ENCODE measurements at regions not wholly inside any gene's neighbourhood (a gene's known extent, or its start where the extent isn't known, plus 50 kb on each side); places are given as distances from the start of the nearest gene placed in this dataset.
A peak's percentile ranks its signal among the peaks of the same experiment; 100 is the strongest.

DNA sequence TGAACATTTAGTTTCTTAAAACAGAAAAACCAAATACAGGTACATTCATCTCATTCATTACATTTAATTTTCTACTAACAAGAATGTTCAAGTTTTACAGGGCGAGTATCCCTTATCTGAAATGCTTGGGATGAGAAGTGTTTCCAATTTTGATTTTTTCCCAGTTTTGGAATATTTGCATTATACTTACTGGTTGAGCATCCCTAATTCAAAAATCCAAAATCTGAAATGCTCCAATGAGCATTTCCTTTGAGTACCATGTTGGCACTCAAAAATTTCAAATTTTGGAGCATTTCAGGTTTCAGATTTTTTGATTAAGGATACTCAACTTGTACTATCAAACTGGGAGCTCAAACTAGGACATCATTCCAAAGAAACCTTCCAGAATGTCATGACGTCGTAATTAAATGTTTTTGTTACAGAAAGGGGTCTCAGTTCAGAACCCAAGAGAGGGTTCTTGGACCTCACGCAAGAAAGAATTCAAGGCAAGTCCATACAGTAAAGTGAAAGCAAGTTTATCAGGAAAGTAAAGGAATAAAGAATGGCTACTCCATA, 90.8 kb upstream of the PIK3CG start:
- no peak for DNase-seq (ENCODE audit: low read depth, low spot score)
- no peak overlapping the region for H3K27ac ChIP-seq

DNA sequence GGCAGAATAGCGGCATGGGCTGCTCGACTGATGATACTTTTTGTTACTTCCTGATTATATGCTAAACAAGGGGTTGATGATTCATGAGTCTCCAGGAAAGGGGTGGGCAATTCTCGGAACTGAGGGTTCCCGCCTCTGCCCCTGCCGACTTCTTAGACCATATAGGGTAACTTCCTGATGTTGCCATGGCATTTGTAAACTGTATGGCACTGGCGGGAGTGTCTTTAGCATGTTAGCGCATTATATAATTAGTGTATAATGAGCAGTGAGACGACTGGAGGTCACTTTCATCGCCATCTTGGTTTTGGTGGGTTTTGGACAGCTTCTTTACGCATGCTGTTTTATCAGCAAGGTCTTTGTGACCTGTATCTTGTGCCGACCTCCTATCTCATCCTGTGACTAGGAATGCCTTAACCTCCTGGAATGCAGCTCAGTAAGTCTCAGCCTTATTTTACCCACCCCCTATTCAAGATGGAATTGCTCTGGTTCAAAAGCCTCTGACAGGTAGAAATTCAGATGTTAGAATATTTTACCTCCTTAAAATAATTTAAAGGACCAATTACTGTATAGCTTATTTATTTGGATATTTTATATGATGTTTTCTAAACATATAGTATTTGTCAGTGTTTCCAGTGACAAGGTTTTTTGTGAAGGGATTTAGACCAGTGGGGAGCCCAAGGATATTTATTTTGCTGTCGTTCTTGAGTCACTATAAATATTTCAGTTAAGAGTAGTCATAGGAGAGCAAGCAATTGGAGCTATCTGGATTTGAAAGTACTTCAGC, 90.1 kb upstream of the PIK3CG start:
- H3K27ac ChIP-seq: peak overlapping the region; percentile 63

DNA sequence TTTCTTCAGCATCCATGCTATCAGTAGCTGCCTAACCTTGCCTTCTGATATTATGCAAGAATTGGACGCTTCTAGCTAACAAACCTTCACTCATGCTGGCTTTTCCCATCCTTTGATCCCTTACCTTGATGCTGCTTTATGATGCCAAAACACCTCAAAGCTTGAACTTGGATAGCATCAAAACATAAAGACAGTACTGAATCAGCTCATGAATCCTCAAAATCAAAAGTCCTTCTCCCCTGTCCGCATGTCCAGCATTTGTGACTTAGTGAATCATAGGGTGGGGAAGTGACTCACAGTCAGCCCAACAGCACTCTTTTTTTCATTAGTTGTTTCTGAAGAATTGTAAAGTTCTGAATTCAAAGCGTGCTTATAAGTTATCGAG, 89.5 kb upstream of the PIK3CG start:
- DNase-seq (ENCODE audit: low read depth, low spot score): peak; percentile 34
- H3K27ac ChIP-seq: peak overlapping the region; percentile 63

More for the DNA sequence above, 90.1 kb upstream of the PIK3CG start:
- DNase-seq (ENCODE audit: low read depth, low spot score): no peak

DNA sequence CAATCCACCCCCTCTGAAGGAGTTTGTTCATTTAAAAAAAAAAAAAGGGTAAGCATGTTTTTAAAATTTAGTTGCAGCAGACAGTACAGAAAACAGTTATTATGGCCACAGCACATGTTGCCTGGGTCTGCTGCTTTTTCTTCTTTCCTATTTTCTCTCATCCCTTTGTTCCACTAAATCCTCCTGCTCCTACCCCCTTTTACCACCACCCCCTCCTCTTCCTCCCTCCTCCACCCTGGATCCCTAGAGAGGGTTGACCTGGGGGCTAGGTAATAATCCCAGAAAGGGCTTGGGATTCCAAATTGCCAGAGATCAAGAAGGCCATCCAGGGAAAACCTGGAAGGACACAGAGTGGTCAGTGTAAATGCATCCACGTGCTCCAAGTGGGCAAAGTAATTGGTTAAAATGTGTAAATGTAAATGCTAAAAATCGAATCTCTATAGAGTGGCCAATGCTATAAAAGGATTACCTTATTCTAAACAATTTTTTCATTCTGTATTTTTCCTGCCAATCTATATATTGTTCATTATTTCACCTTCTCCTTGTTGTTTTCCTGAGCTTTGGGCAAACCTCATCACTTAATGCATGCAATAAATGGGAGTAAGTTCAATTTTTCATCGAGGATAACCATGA, 89.0 kb upstream of the PIK3CG start:
- no peak for DNase-seq (ENCODE audit: low read depth, low spot score)
- peak overlapping the region; percentile 63 for H3K27ac ChIP-seq

DNA sequence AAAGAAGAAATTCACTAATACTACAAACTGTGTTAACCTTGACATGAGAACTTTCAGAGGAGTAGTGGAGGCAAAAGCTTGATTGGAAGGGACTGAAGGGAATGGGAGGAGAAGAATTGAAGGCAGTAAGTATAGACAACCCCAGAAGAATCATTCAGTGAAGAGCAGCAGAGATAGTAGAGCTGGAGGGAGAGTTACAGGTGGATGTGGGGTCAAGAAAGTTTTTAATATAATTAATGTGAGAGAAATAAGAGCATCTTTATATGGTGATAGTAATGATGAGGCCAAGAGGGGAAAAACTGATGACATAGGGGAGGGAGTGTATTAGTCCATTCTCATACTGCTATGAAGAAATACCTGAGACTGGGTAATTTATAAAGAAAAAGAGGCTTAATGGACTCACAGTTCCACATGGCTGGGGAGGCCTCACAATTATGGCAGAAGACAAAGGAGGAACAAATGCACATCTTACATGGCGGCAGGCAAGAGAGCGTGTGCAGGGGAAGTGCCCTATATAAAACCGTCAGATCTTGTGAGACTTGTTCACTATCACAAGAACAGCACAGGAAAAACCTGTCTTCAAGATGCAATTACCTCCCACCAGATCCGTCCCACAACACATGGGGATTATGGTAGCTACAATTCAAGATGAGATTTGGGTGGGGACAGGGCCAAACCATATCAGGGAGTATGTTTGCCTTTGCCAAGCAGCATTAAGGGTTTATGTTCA, 88.3 kb upstream of the PIK3CG start:
- H3K27ac ChIP-seq: no peak overlapping the region
- DNase-seq (ENCODE audit: low read depth, low spot score): no peak

DNA sequence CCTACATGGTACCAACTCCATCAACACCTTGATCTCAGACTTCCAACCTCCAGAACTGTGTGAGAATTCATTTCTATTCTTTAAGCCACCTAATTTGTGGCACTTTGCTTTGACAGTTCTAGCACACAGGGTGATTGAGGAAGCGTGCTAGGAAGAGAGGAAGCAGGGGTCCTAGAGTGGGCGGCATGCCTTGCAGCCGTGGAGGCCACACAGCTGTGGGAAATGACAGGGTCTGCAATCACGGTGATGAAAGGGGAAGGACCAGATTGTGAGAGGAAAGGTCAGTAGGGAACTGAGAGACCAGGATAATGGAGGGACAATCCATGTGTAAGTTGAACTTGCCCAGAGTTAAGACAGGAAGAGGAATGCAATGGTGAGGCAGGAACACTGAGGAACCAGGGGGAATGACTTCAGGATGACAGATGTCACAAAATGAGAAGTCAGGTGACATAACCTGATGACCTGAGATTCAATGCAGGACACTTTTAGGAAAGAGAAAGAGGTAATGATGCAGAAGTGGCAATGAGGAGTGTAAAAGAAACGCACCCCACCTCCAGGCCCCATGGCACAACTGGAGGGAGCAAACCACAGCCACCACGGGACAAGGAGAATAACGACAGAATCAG, 87.3 kb upstream of the PIK3CG start:
- no peak for DNase-seq (ENCODE audit: low read depth, low spot score)
- no peak overlapping the region for H3K27ac ChIP-seq

DNA sequence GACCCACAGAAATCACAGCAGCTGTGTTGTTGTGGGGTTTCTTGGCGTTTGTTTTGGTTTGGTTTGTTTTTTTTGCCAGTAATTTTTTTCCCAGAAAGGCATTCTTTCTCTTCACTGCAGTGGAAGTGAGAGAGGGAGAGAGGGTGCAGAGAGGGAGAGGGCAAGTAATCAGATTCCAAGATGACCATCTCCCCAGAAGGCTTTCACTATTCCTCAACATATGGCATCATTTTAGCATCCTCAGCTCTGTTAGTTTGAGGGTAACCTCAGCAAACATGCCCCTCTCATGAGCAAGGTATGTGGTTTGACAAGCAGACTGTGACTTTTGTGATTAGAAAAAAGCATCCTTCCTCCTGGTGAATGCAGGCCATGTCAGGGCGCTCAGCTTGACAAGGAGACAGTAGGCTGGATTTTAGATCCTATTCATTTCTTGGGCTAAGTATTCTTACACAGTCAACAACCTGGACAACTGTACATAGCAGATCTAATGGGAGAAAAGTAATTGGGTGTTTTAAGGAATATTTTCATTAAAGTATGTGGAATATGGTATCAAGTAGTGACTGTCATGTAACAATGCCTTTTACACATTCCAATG, 86.3 kb upstream of the PIK3CG start:
- no peak for DNase-seq (ENCODE audit: low read depth, low spot score)
- H3K27ac ChIP-seq: no peak overlapping the region

DNA sequence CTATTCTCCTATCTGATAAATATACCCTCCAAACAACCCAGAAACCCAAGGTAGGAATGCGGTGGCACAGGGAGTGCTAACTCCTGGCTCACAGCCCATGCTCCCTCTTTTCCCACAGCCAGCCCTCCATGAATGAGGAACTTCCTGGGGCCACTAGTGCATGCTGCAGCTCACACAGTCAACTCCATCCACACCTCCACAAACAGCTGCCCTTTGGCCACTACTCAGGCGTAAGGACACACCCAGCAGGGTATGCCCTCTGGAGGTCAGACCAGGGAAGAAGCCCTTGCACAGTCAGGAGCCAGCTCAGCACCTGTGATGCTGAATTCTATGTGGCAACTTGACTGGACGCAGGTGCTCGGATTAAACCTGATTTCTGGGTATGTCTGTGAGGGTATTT, 85.2 kb upstream of the PIK3CG start:
- no peak overlapping the region for H3K27ac ChIP-seq
- DNase-seq (ENCODE audit: low read depth, low spot score): no peak

DNA sequence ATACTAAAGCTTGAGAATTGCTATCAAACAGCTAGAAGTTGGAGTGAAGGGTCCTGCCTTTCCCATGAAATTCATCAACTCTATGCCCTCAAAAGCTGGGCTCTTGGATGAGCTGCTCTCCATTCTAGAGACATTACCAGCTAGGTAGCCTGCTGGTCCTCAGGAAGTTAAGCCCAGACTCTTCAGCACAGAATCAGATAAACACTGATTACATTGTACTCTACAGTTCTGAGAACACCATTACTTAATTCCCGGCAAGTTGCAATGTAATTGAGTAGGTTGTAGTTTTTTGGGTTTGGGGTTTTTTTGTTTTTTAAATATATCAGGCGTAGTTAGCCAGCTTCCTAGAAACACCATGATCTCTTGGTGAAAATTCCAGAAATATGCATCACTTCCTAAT, 84.1 kb upstream of the PIK3CG start:
- H3K27ac ChIP-seq: no peak overlapping the region
- DNase-seq (ENCODE audit: low read depth, low spot score): no peak

DNA sequence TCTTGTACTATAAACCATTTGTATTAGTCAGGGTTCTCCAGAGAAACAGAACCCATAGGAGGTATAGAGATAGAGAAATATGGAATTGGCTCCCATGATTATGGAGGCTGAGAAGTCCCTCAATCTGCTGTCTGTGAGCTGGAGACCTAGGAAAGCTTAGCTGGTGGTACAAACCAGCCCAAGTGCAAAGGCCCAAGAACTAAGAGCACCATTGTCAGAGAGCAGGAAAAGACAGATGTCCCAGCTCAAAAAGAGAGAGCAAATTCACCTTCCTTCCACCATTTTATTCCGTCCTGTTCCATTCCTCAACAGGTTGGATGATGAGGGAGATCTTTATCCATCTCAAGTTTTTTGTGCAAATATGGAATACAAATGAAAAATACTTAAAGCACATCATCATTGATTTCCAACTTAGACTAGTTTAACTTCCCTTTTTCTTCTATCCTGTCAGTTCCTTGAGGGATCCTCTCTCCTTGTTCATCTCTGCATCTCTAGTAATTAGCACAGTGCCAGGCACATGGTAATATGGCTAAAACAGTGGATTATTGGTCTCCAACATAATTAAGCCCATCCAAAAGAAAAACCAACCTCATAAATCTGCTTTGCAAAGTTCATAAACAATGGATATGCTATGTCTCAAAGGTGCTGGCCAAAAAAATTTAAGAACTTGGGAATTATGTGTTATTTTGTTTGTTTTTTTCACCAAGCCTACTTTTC, 83.1 kb upstream of the PIK3CG start:
- no peak overlapping the region for H3K27ac ChIP-seq
- no peak for DNase-seq (ENCODE audit: low read depth, low spot score)

DNA sequence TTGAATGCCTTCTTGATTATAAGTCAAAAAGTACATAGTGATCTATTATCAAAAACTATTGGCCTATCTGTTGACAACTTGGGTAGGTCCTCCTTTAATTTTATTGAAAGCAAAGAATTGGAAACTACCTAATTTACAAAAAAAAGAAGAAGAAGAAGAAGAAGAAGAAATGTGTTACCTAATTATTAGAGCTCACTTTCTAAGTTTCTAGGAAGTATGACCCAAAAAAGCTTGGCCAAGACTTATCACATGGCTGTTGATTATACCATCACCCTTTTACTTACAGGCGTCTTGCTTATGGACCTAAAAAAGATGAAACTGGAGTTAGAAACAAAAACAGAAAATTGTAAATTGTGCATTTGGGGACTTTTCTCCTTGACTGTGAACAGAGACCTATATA, 81.8 kb upstream of the PIK3CG start:
- DNase-seq (ENCODE audit: low read depth, low spot score): no peak
- no peak overlapping the region for H3K27ac ChIP-seq

DNA sequence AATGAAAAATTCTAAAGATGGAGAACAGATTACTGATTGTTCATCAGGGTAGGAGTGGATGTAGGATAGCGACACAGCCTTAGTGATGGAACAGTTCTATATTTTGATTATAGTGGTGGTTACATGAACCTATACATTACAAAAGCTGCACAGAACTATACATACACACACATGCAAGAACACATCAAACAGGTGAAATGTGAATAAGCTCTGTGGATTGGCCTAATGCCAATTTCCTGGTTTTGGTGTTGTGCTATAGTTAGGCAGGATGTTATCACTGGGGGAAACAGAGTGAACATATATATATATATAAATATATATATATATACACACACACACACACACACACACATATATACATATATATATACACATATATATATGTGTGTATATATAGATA, 76.4 kb upstream of the PIK3CG start:
- no peak overlapping the region for H3K27ac ChIP-seq
- DNase-seq (ENCODE audit: low read depth, low spot score): no peak

DNA sequence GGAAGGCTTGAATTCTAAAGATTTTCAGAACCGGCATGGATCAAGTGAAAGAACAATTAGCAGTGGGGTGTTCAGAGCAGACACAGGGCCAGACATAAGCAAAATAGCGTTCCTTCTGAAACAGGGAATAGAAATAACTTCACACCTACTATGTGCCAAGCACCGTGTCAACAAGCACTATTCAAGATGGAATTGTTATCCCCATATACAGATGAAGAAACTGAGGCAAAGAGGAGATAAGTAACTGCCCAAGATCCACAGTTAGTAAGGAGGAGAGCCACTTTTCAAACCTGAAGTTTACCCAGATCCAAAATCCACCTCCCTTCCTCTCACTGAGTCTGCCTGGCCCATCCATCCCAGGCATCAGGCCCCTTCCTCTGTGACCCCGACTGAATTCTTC, 73.6 kb upstream of the PIK3CG start:
- H3K27ac ChIP-seq: no peak overlapping the region
- DNase-seq (ENCODE audit: low read depth, low spot score): no peak

DNA sequence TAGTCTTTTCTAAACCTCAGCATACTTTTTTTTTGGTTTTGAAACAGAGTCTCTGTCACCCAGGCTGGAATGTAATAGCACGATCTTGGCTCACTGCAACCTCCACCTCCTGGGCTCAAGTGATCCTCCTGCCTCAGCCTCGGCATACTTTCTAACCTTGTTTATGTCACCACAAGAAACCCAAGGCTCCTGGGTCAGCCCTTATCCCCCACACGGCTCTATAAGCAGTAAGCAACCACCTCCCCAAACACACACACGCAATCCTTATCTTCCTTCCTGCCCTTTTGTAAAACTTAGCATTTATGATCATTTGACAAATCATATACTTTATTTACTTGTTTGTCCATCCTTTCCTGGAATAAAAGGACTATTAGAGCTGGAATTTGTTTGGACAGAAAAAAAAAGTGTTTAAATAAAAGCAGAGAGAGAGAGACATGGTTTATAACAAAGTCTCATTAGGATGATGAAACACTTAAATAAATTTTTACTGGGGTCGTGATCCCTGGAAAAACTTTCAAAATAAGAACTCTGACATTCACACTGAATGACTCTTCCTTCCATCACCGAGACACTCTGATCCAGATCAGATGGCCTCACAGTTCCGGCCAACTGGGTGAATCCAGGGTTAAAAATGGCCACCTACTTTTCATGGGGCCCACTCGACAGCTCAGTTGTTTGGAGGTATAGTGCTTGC, 72.7 kb upstream of the PIK3CG start:
- no peak for DNase-seq (ENCODE audit: low read depth, low spot score)
- no peak overlapping the region for H3K27ac ChIP-seq

DNA sequence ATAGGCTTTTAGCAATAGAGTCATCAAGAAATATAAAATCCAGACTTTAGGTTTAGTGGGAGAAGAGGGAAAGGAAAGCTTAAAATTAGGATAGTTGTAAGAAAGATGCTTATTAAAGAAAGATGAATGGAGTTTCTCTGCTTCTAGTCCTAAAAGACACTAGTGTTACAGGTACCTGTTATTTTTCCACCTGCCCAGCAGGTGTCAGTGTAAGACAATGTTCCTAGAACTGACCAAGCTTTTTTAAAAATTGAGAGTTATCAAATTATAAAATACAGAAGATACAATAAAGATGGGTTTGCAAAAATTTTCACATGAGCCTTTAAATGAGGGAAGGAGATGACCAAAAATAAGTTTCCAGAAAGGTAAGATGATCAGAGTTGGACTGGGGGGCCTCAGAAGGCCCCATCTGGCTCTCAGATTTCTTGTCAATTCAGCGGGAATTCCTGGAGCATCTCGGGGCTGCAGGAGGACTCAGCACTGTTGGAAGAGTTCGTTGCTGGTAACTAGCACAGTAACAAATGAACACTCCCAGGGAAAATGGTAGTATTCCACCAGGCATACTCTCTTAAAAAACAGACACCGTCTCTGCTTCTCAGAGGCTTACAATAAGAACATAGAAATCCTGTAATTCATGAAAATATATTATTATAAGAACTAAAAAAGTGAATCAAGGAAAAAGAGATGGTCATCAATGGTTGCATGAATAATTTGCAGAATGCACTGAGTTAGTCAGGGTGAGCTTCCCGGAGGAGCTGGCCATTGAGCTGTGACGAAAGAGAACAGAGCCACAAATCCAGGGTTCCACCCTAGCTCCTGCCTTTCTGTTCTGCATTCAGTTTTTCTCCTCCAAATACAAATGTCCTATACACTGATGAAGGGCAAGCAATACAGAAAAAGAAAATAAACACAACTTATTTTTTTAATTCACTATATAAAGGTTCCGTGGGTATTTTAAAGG, 71.8 kb upstream of the PIK3CG start:
- H3K27ac ChIP-seq: no peak overlapping the region
- no peak for DNase-seq (ENCODE audit: low read depth, low spot score)

DNA sequence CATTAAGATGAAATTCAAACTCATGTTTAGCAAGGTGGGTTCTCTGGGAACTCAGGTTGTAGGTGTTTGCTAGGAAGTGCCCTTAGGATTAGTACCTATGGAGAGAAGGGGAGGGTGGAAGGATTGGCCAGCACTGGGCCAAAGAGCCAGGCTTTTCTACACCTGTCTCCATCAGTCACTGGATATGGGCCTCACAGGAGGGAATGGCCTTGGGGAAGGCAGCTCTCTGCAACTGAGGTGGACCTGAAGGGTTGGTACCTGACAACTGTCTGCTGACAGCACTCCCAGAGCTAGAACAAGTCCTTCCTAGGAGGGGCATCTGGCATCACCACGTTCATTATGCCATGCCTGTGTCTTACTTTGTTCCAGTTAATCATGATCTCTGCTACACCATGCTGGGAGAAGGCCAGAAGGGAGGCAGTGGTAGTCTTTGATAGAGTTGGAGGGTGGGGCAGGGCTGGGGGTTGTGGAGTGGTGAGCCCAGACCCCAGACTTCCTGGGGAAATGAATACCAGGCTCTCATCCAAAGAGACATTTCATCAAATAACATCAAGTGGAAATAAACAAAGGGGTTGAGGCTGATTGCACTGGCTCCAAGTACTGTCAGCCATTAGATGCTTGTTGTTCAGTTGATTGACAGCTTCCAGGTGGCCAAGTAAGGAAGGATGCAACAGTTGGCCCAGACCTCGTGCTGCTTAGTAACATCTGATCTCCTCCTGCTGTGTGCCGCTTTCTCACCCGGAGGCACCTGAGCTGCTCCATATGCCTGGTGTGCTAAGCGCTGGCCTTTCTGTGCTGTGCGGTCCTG, 70.6 kb upstream of the PIK3CG start:
- DNase-seq (ENCODE audit: low read depth, low spot score): no peak
- H3K27ac ChIP-seq: no peak overlapping the region
